ENCODE measurements at regions not wholly inside any gene's neighbourhood (a gene's known extent, or its start where the extent isn't known, plus 50 kb on each side); places are given as distances from the start of the nearest gene placed in this dataset.

GRCh38 chr2:144645083-144645778 lies 125.3 kb upstream of the ZEB2 start:
- TF ChIP-seq CTCF (IDR thresholded peaks at IDR 0.05), result no peak
- Histone ChIP-seq H2AFZ (no peak overlapping the region), H3K79me2 (no peaks in the 10 kb centered on the region), H3K9me3 (ENCODE audit: control insufficient read depth, low read length) (no peaks in the 10 kb centered on the region), H3K36me3 (ENCODE audit: control insufficient read depth, insufficient read depth, low read length) (no peaks in the 10 kb centered on the region), H3K9ac (no peak overlapping the region), H3K27me3 (ENCODE audit: control insufficient read depth, insufficient read depth, low read length) (no peaks in the 10 kb centered on the region), H3K4me1 (no peaks in the 10 kb centered on the region), H3K4me2 (ENCODE audit: low read length) (no peak overlapping the region), H3K27ac (no peak overlapping the region), H3K4me3 (ENCODE audit: low read depth, low read length) (no peak overlapping the region)

DNA sequence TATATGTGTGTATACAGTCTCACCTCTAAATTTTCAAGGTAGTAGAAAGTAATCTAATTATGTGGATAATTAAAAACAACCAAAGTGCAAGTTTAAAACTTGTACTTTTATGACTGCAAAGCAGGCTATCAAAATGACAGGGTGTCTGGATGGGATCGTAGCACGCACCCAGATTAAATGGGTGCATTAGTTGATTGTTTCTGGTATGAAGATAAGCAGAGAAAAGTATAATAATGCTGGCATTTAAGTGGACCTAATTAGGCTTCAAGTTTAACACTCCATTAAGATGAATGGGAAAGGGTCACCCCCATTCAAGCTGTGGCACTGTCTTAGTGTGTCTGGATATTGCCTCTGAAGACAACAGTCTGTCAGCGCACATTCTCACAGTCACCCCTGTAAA lies 124.6 kb upstream of the ZEB2 start:
- TF ChIP-seq CTCF (IDR thresholded peaks at IDR 0.05), result no peak
- no peak overlapping the region for H3K9ac ChIP-seq
- H3K4me1 ChIP-seq, result no peaks in the 10 kb centered on the region

GRCh38 chr2:144643537-144644336 lies 123.8 kb upstream of the ZEB2 start:
- no peaks in the 10 kb centered on the region for H3K79me2 ChIP-seq
- H2AFZ ChIP-seq, result no peak overlapping the region
- H3K27me3 ChIP-seq (ENCODE audit: control insufficient read depth, insufficient read depth, low read length), result no peaks in the 10 kb centered on the region
- no peak overlapping the region for H3K4me3 ChIP-seq (ENCODE audit: low read depth, low read length)
- H3K4me2 ChIP-seq (ENCODE audit: low read length), result no peak overlapping the region
- no peaks in the 10 kb centered on the region for H3K36me3 ChIP-seq (ENCODE audit: control insufficient read depth, insufficient read depth, low read length)
- H3K4me1 ChIP-seq, result no peaks in the 10 kb centered on the region
- H3K27ac ChIP-seq, result no peak overlapping the region
- H3K9ac ChIP-seq, result no peak overlapping the region
- TF ChIP-seq CTCF (IDR thresholded peaks at IDR 0.05), result no peak
- H3K9me3 ChIP-seq (ENCODE audit: control insufficient read depth, low read length), result no peaks in the 10 kb centered on the region

More for the DNA sequence above, 124.6 kb upstream of the ZEB2 start:
- Histone ChIP-seq H3K36me3 (ENCODE audit: control insufficient read depth, insufficient read depth, low read length) (no peaks in the 10 kb centered on the region), H3K4me3 (ENCODE audit: low read depth, low read length) (no peak overlapping the region), H3K27me3 (ENCODE audit: control insufficient read depth, insufficient read depth, low read length) (no peaks in the 10 kb centered on the region), H2AFZ (no peak overlapping the region), H3K9me3 (ENCODE audit: control insufficient read depth, low read length) (no peaks in the 10 kb centered on the region), H3K27ac (no peak overlapping the region), H3K4me2 (ENCODE audit: low read length) (no peak overlapping the region), H3K79me2 (no peaks in the 10 kb centered on the region)

DNA sequence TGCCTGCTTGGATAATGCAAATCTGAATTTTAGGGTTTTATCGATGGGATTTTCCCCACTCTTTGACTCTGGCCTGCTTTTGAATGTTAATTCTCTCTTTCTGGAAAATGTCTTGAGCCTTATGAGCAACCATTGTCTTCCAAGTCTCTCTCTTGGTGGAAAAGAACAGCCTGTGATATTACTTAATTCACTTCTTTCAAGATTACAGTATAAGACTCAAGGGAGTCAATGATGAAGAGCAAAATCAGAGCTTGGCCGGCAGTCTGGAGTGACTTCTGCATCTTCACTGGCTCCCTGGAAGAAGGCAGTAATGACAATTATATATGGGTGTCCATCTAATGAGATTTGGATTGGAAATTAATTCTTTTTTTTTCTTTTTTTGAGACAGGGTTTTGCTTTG lies 122.9 kb upstream of the ZEB2 start:
- no peak overlapping the region for H3K4me2 ChIP-seq (ENCODE audit: low read length)
- TF ChIP-seq CTCF (IDR thresholded peaks at IDR 0.05), result no peak
- no peaks in the 10 kb centered on the region for H3K79me2 ChIP-seq
- H3K4me1 ChIP-seq, result no peaks in the 10 kb centered on the region
- no peaks in the 10 kb centered on the region for H3K36me3 ChIP-seq (ENCODE audit: control insufficient read depth, insufficient read depth, low read length)
- no peaks in the 10 kb centered on the region for H3K9me3 ChIP-seq (ENCODE audit: control insufficient read depth, low read length)
- H3K9ac ChIP-seq, result no peak overlapping the region
- H2AFZ ChIP-seq, result no peak overlapping the region
- H3K27ac ChIP-seq, result no peak overlapping the region
- H3K4me3 ChIP-seq (ENCODE audit: low read depth, low read length), result no peak overlapping the region
- no peaks in the 10 kb centered on the region for H3K27me3 ChIP-seq (ENCODE audit: control insufficient read depth, insufficient read depth, low read length)

All from parathyroid adenoma (tissue), 2 donors.